Ovary (tissue), 3 donors: ENCODE measurements at regions not wholly inside any gene's neighbourhood (a gene's known extent, or its start where the extent isn't known, plus 50 kb on each side); places are given as distances from the start of the nearest gene placed in this dataset.

Experiments used
- CTCF ChIP-seq, 3 donors: fragments of 450-650 bp in 2 of 3; fragments of 200-600 bp in 1 of 3; IDR thresholded peaks; one replicate each; pipeline versions ENCODE4 v1.5.1 to v1.8.0; 2016 to 2022; ENCODE audit warnings: antibody characterized with exemption in 3 of 3, mild to moderate bottlenecking in 1 of 3
- POLR2A ChIP-seq: fragments of 450-650 bp; IDR thresholded peaks from one replicate; pipeline ENCODE4 v1.6.1; 2017; ENCODE audit warnings: antibody characterized with exemption, mild to moderate bottlenecking, moderate library complexity
- donor health status: DM: no; HTN: no; CAD: no.

- TF ChIP-seq CTCF (IDR thresholded peaks at IDR 0.05) (no peak), POLR2A (no peak)
Measured at GRCh38 chr3:159208050-159208449, 406.2 kb downstream of the MFSD1 start.
